Endothelial cell (in vitro differentiated cells): ENCODE measurements at regions not wholly inside any gene's neighbourhood (a gene's known extent, or its start where the extent isn't known, plus 50 kb on each side); places are given as distances from the start of the nearest gene placed in this dataset.

Experiments
- DNase-seq: peaks from one replicate; pipeline ENCODE4 v3.0.0; 2021; ENCODE audit warnings: low spot score
- H3K27ac Mint-ChIP-seq: one replicate; pipeline ENCODE4 v1.8.0; 2021; ENCODE audit warnings: mixed read lengths, inconsistent platforms; ENCODE audit not compliant: unreplicated experiment
- H3K27me3 Mint-ChIP-seq: one replicate; pipeline ENCODE4 v1.8.0; 2021; ENCODE audit warnings: mild to moderate bottlenecking, moderate library complexity, mixed read lengths, inconsistent platforms; ENCODE audit not compliant: unreplicated experiment
- H3K36me3 Mint-ChIP-seq: one replicate; pipeline ENCODE4 v1.8.0; 2021; ENCODE audit warnings: mild to moderate bottlenecking, low read depth, mixed read lengths, inconsistent platforms; ENCODE audit not compliant: unreplicated experiment
- H3K4me1 Mint-ChIP-seq: one replicate; pipeline ENCODE4 v1.8.0; 2021; ENCODE audit warnings: mild to moderate bottlenecking, mixed read lengths, inconsistent platforms; ENCODE audit not compliant: unreplicated experiment
- H3K4me3 Mint-ChIP-seq: one replicate; pipeline ENCODE4 v1.8.0; 2021; ENCODE audit warnings: mild to moderate bottlenecking, mixed read lengths, inconsistent platforms; ENCODE audit not compliant: unreplicated experiment
- H3K9me3 Mint-ChIP-seq: one replicate; pipeline ENCODE4 v1.8.0; 2021; ENCODE audit warnings: mixed read lengths, inconsistent platforms; ENCODE audit not compliant: unreplicated experiment
- TF ChIP-seq, protein P1 (sequence below): fragments of 200-600 bp; sonication (generic); IDR thresholded peaks from one replicate; pipeline ENCODE4 v1.5.0; 2021; ENCODE audit warnings: antibody characterized with exemption; ENCODE audit not compliant: unreplicated experiment

- H3K4me1 Mint-ChIP-seq, result no peaks in the 10 kb centered on the region
- H3K9me3 Mint-ChIP-seq, result no peaks in the 10 kb centered on the region
- no peaks in the 10 kb centered on the region for H3K36me3 Mint-ChIP-seq
- H3K27ac Mint-ChIP-seq, result no peak overlapping the region
- H3K27me3 Mint-ChIP-seq, result no peaks in the 10 kb centered on the region
- H3K4me3 Mint-ChIP-seq, result no peak overlapping the region
- no peak for DNase-seq
- TF ChIP-seq, protein P1, sequence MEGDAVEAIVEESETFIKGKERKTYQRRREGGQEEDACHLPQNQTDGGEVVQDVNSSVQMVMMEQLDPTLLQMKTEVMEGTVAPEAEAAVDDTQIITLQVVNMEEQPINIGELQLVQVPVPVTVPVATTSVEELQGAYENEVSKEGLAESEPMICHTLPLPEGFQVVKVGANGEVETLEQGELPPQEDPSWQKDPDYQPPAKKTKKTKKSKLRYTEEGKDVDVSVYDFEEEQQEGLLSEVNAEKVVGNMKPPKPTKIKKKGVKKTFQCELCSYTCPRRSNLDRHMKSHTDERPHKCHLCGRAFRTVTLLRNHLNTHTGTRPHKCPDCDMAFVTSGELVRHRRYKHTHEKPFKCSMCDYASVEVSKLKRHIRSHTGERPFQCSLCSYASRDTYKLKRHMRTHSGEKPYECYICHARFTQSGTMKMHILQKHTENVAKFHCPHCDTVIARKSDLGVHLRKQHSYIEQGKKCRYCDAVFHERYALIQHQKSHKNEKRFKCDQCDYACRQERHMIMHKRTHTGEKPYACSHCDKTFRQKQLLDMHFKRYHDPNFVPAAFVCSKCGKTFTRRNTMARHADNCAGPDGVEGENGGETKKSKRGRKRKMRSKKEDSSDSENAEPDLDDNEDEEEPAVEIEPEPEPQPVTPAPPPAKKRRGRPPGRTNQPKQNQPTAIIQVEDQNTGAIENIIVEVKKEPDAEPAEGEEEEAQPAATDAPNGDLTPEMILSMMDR, result no peak
Measured at GRCh38 chrY:8381425-8381824, 955.8 kb upstream of the TSPY4 start.

DNA sequence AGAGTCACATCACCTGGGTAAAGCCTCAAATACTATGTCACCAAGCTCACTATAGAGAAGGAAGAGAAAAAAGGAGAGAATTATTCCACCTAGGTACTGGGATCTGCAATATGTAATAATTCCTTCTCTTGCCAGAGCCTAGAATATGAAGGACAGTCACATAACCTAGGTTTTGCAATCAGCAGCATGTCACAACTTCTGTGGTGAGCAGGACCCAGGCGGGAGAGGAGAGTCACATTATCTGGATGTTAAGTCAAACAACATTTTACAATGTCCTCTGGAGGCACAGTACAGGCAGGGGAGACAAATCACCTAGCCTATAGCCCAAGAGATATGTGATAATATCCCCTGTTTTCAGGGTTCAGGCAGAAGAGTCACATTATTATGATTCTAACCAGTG is 951.2 kb upstream of the TSPY4 start:
- no peak for DNase-seq
- H3K27me3 Mint-ChIP-seq, result no peaks in the 10 kb centered on the region
- no peaks in the 10 kb centered on the region for H3K9me3 Mint-ChIP-seq
- TF ChIP-seq, protein P1, result no peak
- no peaks in the 10 kb centered on the region for H3K36me3 Mint-ChIP-seq
- no peaks in the 10 kb centered on the region for H3K4me1 Mint-ChIP-seq
- H3K27ac Mint-ChIP-seq, result no peak overlapping the region
- no peak overlapping the region for H3K4me3 Mint-ChIP-seq

GRCh38 chrY:8388512-8388911 is 948.8 kb upstream of the TSPY4 start:
- TF ChIP-seq, protein P1, result no peak
- no peak overlapping the region for H3K27ac Mint-ChIP-seq
- no peak for DNase-seq
- H3K36me3 Mint-ChIP-seq, result no peaks in the 10 kb centered on the region
- no peaks in the 10 kb centered on the region for H3K9me3 Mint-ChIP-seq
- no peaks in the 10 kb centered on the region for H3K4me1 Mint-ChIP-seq
- peaks cover 2% of the 10 kb centered on the region for H3K27me3 Mint-ChIP-seq
- H3K4me3 Mint-ChIP-seq, result no peak overlapping the region

DNA sequence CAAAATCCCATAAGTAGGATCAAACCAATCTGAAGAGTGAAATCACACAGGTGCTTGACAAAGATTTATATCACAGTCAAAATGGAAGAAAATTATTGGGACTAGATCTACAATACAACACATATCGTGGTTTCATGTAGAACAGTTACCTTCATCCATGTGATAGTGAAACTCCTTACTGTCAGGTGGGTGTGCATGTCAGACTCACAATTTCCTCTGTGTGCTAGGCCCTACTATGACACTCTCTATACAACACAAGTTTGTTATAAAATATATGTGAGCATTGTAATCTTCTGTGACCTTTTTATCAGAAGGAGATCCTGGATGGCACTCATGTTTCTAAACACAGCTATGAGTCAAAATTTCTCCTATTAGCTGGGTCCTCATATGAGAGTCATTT is 947.0 kb upstream of the TSPY4 start:
- no peaks in the 10 kb centered on the region for H3K4me1 Mint-ChIP-seq
- no peaks in the 10 kb centered on the region for H3K36me3 Mint-ChIP-seq
- TF ChIP-seq, protein P1, result no peak
- H3K9me3 Mint-ChIP-seq, result no peaks in the 10 kb centered on the region
- no peak overlapping the region for H3K27ac Mint-ChIP-seq
- H3K27me3 Mint-ChIP-seq, result peaks cover 2% of the 10 kb centered on the region
- H3K4me3 Mint-ChIP-seq, result no peak overlapping the region
- no peak for DNase-seq

GRCh38 chrY:8393246-8393645 is 944.0 kb upstream of the TSPY4 start:
- no peak for DNase-seq
- H3K27ac Mint-ChIP-seq, result no peak overlapping the region
- no peaks in the 10 kb centered on the region for H3K36me3 Mint-ChIP-seq
- H3K4me1 Mint-ChIP-seq, result no peaks in the 10 kb centered on the region
- TF ChIP-seq, protein P1, result no peak
- H3K4me3 Mint-ChIP-seq, result no peak overlapping the region
- no peaks in the 10 kb centered on the region for H3K9me3 Mint-ChIP-seq
- peaks cover 2% of the 10 kb centered on the region for H3K27me3 Mint-ChIP-seq
